ENCODE measurements at regions not wholly inside any gene's neighbourhood (a gene's known extent, or its start where the extent isn't known, plus 50 kb on each side); places are given as distances from the start of the nearest gene placed in this dataset.

DNA sequence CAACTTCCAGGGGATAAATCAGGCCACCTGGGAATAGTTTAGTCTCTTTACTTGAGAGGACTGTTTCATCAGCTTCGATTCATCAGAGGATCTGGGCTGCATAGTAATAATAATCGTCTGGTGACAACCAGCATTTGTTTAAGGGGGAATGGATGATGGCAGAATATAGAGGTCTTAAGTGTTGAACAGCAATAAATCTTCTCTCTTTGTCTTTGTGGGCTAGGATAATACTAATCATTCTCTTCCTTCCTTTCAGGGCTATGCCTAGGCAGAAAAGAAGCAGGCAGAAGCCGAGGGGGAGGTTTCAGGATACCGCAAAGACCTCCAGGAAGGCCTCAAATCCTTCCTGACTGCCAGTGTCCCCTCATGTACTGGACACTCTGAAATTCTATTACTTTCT lies 150.4 kb upstream of the GAREM1 start:
- no peak for DNase-seq (ENCODE audit: low read depth)

DNA sequence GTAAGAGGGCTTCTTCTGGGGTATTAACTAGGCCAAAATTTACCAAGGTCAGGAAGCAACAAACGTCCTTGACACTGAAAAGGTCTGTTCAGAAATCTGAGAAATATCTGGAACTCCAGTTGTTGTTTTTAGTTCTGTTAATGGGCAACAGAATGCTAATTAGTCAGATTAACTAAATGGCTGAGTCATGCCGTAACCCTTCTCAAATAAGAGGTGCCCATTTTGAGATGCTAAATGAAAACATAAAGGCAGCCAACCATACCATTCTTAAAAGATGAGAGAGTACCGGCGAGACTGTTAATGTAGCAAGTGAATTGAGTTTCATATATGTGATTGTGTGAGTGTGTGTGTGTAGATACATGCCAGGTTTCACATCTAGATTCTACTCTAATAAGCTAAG lies 147.9 kb upstream of the GAREM1 start:
- DNase-seq (ENCODE audit: low read depth): no peak

DNA sequence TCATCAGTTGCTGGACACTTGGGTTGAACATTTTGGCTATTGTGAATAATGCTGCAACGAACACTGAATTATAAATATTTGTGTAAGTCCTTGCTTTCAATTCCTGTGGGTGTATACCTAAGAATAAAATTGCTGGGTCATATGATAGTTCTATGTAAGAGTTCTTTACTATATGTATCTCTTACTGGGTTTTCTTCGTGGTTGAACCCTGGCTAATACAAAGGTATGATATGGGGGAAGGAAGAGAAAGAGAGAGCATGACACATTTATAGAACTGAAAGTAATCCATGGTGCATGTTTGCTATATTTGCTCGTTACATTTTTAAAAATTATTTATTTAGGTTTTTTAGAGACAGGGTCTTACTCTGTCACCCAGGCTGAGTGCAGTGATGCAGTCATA lies 143.1 kb upstream of the GAREM1 start:
- no peak for DNase-seq (ENCODE audit: low read depth)

DNA sequence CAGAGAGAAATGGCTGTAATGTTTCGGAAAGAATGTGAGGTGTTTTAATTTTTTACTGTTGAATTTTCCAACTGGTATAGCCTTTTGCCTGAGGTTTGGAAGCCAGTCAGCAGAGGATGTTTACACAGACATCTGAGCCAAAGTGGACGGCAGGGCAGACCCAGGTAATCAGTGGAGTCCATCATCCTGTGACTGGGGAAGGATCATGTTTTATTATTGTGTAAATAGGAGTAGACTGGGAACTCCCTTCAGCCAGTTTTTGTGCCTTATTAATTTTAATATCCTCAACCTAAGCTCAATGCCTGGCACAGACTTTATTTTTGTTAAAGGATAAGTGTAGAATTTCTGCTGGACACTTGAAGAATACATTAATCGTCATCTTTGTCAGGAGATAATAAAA lies 142.0 kb upstream of the GAREM1 start:
- no peak for DNase-seq (ENCODE audit: low read depth)

DNA sequence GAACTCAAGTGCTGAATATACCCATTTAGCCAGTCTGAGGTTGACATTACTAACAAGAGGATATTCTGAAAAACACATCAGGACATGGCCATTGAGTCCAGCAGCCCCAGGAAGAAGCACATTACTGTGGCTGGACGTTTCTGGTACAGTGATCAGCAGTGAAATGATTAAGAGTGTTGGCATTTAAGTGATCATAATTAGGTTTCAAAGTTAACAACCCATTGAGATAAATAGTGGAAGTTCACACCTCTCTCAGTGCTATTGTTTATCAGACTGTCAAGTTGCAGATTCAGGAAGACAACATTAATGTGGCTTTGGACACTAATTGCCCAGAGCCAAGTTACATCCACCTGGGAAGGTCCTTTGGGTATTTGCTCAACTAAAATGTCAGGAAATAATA lies 139.5 kb upstream of the GAREM1 start:
- DNase-seq (ENCODE audit: low read depth): no peak

DNA sequence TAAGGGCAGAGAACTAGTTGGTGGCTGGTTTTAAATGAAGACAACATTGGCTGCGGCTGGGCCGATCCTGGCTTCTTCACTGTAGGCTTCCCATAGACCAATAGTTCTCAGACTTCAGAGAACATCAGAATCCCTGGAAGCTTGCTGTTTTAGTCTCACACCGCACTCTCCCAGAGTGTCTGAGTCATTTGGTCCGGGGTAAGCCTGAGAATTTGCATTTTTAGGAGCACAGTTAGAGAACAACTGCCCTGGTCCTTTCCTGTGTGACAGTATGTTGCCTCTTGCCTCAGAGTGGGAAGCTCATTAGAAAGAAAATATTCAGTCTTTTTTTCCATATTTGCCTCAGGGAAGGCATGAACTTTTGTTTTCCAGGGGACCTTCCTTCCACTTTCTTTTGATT lies 137.1 kb upstream of the GAREM1 start:
- DNase-seq (ENCODE audit: low read depth): no peak

DNA sequence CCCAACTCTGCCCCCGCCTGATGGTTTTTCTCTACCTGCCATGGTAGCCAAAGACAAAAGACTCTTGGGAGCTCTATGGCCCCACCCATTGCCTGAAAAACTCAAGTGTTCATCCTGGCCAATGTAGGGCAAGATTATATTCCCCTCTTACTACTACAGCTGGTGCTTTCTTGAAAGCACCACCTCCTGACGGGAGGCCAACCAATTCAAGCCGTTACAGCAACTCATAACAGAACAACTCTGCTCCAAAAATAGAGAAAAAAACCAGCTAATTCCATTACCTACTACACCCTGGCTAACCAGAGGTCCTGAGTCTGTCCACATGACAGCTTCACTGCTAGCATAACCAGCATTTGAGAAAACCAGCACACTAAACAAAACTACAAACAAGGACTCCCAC lies 127.5 kb upstream of the GAREM1 start:
- DNase-seq (ENCODE audit: low read depth): no peak

DNA sequence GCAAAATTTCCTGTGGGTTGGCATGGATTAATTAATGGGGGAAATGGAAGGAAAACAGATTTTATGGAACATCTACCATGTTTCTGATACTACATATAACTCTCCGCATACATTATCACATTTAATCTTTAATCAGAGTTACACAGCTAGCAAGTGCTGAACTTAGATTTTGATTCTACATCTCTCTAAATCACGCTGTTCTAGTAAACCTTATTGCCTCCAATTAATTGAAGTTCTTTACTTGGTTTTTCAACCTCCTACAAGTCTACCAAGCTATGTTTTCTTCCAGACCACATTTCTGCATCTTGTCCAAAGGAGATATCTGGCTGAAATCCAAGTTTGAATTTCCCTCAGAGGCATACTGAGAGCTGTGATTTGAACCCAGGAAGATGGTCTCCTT lies 125.8 kb upstream of the GAREM1 start:
- DNase-seq (ENCODE audit: low read depth): no peak

DNA sequence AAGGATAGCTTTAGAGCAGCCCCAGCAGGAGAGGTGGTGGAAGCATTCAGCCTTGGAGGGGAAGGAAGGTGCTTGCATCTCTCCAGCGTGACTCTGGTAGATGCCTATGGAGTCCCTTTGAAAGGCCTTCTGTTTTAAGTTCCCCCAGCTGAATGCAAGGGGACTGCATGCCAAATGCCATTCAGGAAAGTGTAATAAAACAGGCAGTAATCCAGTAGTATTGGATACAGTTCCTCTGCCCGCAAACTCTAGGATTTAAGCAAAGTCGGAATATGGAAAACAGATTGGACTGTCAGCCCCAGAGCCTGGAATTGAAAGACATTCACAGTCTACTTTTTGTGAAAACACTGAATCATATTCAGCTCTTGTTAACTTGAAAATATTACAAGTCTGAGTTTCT lies 125.2 kb upstream of the GAREM1 start:
- no peak for DNase-seq (ENCODE audit: low read depth)

DNA sequence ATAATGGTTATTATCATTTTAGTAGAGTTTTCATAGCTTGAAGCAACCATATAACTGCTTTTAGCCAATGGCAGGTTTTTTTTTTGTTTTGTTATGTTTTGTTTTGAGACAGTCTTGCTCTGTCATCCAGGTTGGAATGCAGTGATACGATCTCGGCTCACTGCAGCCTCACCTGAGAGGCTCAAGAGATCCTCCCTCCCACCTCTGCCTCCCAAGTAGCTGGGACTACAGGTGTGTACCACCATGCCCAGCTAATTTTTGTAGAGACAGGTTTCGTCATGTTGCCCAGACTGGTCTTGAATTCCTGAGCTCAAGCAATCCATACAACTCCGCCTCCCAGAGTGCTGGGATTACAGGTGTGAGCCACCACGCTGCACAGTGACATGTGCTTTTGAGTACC lies 117.5 kb upstream of the GAREM1 start:
- DNase-seq (ENCODE audit: low read depth): no peak

DNA sequence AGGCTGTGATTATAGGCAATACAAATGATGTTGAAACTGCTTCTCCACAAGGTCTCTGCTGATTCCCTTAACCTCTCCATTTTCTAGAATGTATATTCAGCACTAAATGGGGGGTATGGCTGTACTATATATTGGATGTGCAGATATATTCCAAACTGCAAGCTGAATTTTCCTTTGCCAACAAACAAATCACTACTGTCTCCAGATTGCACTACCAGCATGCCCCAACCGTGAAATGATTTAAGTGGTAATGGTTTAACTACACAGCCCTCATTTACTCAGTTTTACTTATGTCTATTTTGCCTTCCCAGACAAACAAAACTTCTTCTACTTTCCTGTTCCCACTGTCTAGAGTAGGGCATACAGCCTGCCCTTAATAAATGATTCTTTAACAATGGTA lies 112.7 kb upstream of the GAREM1 start:
- DNase-seq (ENCODE audit: low read depth): no peak

DNA sequence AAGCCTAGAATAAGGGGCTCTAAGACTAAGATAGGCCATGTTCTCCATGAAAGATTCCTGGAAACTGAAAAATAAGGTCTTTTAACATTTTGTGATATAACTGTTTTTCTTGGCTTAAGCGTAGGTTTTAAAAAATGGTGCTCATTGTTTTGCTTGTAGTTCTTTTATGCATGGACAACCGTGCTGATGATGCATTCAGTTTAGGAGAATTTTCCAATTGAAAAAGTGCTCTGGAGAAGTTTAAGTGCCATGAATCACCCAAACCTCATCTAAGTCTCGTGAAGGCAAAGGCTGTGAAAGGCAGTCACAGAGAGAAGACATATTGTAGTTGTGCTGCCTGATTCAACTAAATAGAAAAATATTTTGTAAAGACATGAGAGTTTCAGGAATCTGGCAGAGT lies 111.8 kb upstream of the GAREM1 start:
- no peak for DNase-seq (ENCODE audit: low read depth)

DNA sequence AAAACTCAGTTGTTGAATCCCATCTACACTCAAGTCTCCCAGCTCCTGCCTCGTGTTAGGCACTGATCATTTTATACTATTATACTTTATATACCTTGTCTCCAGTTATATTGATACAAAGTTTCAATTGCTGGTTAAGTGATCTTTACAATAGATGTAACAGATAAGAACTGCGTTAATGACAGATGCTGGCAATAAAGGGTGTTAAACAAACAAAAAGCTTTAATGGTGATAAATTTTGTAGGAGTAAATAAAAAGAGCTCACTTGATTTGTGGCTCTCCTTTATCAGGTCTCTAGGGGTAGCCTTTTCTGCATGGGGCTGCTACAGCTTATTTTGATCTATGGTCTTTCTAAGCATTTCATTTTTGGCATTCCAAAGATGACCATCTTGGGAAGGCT lies 106.9 kb upstream of the GAREM1 start:
- no peak for DNase-seq (ENCODE audit: low read depth)

DNA sequence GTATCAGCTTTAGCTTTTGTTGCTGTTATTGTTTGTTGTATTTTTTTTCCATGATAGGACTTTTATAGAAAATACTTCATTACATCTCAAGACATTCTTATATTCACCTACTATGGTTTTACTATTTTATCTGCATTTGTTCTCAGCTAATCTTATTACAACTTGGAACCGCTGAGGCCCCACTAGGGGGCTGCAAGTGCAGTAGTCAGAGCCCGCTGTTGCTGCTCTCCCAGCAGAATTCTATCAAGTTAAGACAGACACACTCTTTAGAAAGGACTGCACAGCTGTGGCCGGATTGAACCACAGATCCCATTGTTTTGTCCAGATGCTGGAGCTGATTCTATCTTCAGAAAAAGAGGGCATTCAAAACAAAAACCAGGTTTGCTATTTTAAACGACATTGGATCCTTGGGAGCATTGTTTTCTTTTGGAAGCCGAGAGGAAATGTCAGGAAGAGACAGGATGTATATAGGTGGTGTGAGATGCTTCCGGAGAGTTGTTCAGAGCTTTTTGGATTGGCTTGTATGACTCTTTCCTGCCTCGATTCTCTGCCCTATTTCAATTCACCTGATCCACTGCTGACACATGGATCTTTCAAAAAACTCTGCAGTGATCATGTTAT lies 105.7 kb upstream of the GAREM1 start:
- peak; percentile 6 for DNase-seq (ENCODE audit: low read depth)

DNA sequence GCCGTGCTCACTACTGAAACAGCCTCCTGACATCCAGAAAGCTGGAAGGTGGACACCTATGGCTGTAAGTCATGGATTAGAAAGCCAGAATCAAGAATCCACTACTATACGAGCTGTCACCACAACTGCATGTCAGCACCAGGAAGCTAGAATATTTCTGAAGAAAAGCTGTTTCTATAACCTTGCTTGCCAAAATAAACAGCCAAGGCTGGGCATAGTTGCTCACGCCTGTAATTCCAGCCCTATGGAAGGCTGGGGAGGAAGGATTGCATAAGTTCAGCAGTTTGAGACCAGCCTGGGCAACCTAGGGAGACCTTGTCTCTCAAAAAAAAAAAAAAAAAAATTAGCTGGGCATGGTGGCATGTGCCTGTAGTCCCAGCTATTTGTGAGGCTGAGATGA lies 96.3 kb upstream of the GAREM1 start:
- DNase-seq (ENCODE audit: low read depth): no peak

DNA sequence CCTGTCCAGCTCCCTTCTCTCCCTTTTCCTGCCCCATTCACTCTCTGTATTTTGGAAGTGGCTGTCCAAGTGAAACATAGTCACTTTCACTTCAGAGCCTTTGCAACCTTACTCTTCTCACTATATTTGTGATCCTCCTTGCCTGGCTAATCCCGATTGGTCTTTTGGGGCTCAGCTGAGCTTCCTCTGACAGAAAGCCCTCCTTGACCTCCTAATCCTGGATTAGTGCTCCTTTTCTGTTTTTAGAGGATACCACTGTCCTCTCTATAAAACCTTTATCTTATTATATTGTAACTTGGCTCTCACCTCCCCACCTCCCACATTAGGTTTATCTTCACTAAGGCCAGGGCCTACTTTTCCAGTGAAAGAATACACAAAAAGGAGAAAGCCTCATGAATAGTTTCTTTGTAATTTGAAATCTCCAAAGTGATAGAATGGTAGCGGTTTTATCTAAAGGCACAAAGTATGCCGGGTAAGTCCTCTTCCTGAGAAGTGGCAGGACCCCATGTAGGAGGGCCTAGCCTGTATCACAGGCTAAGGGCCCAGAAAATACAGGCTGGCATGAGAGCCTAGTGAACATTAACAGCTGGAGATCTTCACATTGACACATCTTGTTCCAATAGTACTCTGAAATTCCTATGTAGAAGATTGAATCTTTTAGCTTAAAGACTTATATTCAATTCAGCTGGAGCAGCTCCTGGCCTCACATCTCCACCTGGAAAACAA lies 83.1 kb upstream of the GAREM1 start:
- no peak for DNase-seq (ENCODE audit: low read depth)

DNA sequence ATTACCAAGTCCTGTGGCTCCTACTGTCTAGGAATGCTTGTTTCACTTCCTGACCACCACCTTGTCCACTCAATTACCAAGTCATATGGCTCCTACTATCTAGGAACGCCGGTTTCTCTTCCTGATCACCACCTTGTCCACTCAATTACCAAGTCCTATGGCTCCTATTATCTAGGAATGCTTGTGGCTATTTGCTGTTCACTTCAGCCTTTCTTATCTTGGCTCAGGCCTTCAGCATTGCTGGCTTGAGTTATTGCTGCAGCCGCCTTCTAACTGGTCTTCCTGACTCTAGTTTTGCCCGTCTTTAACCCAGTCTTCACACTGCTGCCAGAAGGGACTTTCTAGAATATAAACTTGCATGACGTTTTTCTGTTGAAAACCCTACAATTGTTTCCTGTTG lies 82.5 kb upstream of the GAREM1 start:
- DNase-seq (ENCODE audit: low read depth): no peak

DNA sequence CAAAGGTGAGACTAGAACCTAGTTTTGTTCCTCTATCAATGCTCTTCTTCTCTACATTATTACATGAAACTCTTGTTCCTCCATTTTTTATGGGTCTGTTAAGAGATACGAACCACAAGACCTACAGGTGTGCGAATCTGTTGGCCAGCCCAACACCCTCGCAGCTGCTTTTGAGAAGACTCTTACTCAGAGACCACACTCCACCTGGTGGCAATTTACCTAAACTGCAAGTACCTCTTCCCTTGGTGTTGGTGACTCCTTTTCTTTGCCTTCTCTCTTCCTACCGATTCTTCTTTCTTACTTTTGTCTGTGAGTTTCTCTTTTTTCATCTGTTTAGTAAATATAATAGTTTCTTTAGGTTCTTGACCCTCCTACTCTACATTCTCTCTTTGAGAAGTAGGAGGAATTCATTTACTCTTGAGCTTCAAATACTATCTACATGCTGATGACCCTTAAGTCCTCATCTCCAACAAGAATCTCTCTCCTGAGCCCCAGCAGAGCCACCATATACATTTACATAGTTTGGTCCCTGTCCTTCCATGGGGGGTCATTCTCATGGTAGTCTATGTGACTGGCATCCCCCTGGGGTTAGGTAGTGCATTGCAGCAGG lies 81.8 kb upstream of the GAREM1 start:
- DNase-seq (ENCODE audit: low read depth): peak; percentile 32

DNA sequence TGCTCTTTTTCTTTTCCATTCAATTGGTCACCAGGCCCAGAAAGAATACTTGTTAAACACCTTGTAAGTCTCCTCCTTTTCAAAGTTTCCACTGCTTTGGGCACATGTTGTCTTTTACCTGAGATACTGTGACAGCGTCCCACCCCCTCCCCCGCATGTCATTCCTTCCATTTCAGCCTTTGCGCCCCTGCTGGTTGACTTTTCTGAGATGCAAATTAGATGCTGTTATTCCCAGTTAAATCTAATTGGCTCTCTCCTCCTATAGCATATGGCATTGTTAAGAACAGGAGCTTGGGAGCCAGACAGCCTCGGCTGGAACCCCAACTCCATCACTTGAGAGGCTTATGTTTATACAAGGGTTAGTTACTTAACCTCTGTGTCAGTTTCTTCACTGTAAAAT lies 80.3 kb upstream of the GAREM1 start:
- DNase-seq (ENCODE audit: low read depth): no peak

DNA sequence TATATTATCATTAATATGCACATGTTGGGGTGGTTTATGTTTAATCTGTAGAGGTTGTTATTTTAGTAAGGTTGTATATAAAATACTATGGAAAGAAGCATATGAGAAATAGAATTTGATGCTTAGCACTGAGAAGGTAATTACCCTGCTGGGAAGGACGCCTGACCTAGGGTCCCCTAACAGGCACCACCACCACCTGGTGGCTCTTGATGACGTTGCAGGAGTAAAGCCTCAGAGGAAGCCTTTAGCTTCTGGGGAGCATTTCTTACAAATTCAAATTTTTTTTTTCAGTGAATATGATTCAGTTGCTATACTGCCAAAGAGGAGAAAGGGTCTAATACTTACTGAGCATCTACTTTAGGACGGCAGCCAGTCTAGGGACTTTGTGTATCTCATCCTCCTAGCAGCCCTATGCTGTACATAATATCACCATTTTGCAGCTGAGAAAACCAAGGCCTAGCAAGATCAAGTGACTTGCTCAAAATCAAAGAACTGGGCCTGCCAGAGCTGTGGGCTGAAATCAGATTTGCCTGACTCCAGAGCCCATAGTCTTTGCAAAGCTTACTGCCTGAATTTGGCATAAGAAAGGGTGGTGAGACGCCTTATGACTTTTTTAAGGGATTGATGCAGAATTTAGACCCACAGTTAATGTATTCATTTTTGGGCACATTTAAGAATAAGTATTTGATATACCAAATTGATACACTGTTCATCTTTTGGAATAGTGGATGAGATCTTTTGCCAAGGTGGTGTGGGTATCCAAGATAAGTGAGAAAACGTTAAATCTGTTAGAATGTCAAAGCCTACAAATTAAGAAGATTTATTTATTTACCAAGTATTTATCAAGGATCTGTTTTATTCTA lies 78.8 kb upstream of the GAREM1 start:
- peak; percentile 11 for DNase-seq (ENCODE audit: low read depth)

DNA sequence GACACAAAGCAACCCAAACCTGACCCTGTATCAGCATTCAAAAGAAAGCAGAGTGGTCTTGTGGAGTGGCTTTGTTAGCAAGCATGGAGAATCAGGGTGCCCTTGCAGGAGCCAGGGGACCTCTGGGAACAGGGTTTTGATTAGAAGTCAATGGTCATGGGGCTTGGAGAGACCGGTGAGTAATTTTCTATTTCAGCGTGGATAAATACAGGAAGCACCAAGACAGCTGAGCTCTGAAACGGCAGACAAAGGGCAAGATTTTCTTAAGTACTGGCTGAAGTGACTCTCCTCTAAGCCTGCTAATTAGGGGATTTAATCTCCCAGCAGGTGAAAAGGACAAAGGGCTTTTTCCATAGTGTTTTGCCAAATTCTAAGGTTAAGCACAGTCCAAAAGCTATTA lies 78.0 kb upstream of the GAREM1 start:
- no peak for DNase-seq (ENCODE audit: low read depth)

DNA sequence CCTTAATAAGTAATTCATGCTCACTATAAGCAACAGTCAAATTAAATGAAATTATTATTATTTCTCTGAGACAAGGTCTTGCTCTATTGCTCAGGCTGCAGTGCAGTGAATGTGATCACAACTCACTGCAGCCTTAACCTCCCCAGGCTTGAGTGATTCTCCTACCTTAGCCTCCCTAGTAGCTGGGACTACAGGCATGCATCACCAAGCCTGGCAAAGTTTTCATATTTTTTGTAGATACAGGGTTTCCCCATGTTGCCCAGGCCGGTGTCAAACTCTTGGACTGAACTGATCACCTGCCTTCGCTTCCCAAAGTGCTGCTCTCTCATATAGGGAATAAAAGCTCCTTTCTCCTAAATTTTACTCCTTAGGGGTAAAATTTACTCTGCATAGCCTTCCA lies 74.9 kb upstream of the GAREM1 start:
- no peak for DNase-seq (ENCODE audit: low read depth)

DNA sequence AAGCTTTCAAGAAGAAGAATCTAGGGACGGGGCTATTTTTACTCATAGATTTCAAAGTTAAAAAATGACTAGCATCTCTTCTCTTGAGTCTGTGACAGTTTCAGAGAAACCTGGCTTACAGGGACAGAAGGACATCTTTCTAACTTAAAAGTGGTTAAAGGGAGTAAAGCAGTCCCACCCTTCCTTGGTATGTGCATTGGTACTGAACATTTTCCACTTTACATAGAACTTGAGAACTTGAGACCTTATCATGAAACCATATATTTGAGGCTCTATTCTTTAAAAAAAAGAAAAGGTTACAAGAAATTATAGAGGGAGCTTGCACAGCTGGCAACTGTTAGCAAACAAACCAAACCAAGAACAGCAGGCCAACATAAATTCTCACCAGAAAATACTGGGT lies 73.4 kb upstream of the GAREM1 start:
- no peak for DNase-seq (ENCODE audit: low read depth)
